GM13976 (cell line): ENCODE measurements at regions not wholly inside any gene's neighbourhood (a gene's known extent, or its start where the extent isn't known, plus 50 kb on each side); places are given as distances from the start of the nearest gene placed in this dataset.

Experiments used
- DNase-seq: peaks from one replicate; pipeline ENCODE4 v3.0.0; 2012; ENCODE audit warnings: low spot score
- in situ Hi-C: fragments of 300-500 bp; cut with MboI; formaldehyde crosslinking; loops from one replicate; pipeline ENCODE4 v1.12.0; 2022; ENCODE audit warnings: low sequenced_read_pairs, mixed read lengths, inconsistent platforms; ENCODE audit not compliant: unreplicated experiment
- TF ChIP-seq, protein P1 (sequence below): IDR thresholded peaks from 2 replicates; pipeline ENCODE4 v1.5.1; 2012; ENCODE audit warnings: borderline replicate concordance, mild to moderate bottlenecking; ENCODE audit not compliant: insufficient read depth; ENCODE audit errors: extremely low read depth, missing control alignments, control extremely low read depth

DNA sequence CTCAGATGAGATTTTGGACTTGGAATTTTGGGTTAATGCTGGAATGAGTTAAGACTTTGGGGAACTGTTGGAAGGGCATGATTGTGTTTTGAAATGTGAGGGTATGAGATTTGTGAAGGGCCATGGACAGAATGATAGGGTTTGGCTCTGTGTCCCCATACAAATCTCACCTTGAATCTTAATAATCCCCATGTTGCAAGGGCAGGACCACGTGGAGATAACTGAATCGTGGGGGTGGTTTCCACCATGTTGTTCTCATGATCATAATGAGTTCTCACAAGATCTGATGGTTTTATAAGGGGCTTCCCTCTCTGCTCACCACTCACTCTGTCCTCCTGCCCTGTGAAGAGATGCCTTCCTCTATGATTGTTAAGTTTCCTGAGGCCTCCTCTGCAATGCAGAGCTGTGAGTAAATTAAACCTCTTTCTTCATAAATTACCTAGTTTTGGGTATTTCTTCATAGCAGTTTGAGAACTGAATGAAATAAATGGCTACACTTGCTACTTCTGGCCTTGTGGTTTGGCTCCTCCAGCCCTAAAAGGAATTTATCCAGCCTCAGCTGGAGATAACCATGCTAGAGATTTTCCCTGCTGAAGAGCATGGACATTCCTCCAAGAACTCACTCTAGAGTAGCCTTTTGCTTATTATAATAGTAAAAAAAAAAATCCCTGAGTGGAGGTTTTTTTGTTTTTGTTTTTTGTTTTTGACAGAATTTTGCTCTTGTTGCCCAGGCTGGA is 144.3 kb upstream of the TFPI start:
- in situ Hi-C loops: no loop called here
- TF ChIP-seq, protein P1, sequence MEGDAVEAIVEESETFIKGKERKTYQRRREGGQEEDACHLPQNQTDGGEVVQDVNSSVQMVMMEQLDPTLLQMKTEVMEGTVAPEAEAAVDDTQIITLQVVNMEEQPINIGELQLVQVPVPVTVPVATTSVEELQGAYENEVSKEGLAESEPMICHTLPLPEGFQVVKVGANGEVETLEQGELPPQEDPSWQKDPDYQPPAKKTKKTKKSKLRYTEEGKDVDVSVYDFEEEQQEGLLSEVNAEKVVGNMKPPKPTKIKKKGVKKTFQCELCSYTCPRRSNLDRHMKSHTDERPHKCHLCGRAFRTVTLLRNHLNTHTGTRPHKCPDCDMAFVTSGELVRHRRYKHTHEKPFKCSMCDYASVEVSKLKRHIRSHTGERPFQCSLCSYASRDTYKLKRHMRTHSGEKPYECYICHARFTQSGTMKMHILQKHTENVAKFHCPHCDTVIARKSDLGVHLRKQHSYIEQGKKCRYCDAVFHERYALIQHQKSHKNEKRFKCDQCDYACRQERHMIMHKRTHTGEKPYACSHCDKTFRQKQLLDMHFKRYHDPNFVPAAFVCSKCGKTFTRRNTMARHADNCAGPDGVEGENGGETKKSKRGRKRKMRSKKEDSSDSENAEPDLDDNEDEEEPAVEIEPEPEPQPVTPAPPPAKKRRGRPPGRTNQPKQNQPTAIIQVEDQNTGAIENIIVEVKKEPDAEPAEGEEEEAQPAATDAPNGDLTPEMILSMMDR: no peak
- DNase-seq: no peak

DNA sequence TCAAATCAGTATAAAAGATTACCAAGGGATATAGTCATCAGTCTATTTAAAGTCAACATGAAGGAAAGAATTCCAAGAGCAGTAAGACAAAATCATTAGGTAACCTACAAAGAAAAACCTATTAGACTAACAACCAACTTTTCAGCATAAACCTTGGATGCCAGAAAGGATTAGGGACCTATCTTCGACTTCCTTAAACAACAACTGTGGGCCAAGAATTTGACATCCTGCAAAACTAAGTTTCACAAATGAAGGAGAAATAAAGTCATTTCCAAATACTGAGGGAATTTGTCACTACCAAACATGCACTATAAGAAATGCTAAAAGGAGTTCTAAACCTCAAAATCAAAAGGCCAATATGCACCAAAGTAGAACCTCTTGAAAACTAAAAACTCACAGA is 147.9 kb upstream of the TFPI start:
- TF ChIP-seq, protein P1: no peak
- in situ Hi-C loops: no loop called here

DNA sequence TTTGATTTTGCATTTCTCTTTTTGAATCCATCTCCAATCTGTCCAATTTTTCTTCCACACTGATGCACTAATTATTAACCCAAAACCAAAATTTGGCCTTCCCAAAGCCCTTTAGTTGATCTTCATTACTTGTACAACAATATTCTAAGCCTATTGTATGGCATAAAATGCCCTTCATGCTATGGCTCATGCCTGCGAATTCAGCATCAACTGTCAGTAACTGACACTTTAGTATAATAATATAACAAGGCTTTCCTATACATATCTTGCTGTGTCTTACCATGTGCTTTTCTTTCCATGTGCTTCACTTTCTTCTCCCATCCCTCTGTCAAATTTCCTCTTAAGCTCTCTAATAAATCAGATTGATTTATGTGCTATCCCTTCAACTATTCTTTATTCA is 154.0 kb upstream of the TFPI start:
- no peak for DNase-seq
- in situ Hi-C loops: no loop called here
- TF ChIP-seq, protein P1: no peak

More for the DNA sequence above, 147.9 kb upstream of the TFPI start:
- no peak for DNase-seq

DNA sequence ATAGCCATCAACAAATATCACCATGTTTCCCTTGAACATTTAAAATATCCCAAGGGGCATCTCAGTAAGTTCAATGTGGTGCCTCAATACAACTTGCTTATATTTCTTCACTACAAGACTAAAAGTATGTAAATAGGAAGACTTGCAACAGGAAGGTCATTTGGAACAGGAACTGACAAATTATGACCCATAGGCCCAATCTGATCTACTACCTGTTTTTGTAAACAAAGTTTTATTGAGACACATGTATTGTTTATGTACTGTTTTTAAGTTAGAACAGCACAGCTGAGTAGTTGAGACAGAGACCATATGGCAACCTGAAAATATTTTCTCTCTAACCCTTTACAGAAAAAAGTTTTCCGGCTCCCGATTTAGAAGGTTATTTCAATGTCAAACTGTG is 154.8 kb upstream of the TFPI start:
- in situ Hi-C loops: no loop called here
- DNase-seq: no peak
- TF ChIP-seq, protein P1: no peak

DNA sequence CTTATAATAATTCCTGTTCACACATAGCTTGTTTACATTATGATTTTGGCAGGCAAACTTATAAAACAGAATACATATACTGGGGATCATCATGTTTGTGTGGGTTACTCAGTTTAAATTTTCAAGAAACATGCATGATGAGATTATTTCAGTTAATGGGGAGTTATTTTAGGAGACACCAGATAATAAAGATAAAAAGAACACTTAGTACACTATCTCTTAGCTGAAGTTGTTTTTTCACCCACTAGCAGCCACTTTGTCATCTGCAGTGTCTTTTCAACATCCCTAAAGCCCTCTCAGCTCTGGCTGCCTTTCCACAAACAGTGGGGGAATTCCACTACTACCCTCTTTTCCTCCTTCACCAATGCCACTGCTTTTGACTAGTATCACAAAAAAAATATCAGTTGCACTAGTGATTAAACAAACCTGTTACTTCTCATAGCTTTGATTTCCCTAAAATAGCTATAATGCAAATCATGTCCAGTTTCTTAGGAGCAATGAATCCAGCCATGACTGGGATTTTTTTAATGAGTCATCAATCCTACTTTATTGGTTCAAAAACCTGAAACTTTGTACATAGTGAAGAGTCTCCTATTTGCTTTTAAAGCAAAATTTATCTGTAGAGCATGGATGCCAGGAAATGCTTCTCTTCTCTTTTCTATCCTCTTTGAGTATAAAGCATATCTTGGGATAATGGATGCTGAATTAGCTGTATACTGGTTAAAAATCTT is 156.7 kb upstream of the TFPI start:
- DNase-seq: no peak
- in situ Hi-C loops: no loop called here
- TF ChIP-seq, protein P1: no peak

DNA sequence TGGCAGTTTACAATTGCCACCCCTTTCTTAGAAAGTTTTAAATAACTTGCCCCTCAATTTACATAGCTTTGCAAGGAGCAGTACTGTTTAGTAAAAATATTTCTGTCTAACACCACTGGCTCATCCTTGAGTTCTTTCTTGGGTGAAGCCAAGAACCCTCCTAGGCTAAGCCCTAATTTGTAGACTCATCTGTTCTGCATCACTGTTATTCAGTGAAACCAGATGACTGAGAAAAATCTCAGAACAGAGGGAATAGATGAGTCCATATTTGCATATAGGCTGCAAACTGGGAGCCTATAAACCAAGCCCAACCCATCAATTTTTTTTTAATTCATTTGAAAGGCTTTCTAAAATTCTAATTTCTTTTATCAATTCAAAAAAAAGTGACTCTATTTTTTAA is 161.4 kb upstream of the TFPI start:
- TF ChIP-seq, protein P1: no peak
- no peak for DNase-seq
- in situ Hi-C loops: no loop called here
